Ovary (tissue), 3 donors: ENCODE measurements at regions not wholly inside any gene's neighbourhood (a gene's known extent, or its start where the extent isn't known, plus 50 kb on each side); places are given as distances from the start of the nearest gene placed in this dataset.

Experiments used
- CTCF ChIP-seq, 3 donors: fragments of 450-650 bp in 2 of 3; fragments of 200-600 bp in 1 of 3; IDR thresholded peaks; one replicate each; pipeline versions ENCODE4 v1.5.1 to v1.8.0; 2016 to 2022; ENCODE audit warnings: antibody characterized with exemption in 3 of 3, mild to moderate bottlenecking in 1 of 3
- EP300 ChIP-seq: sonication (generic); formaldehyde crosslinking; IDR thresholded peaks from one replicate; pipeline ENCODE4 v1.6.1; 2017; ENCODE audit warnings: antibody characterized with exemption
- POLR2A ChIP-seq: fragments of 450-650 bp; IDR thresholded peaks from one replicate; pipeline ENCODE4 v1.6.1; 2017; ENCODE audit warnings: antibody characterized with exemption, mild to moderate bottlenecking, moderate library complexity
- donor health status: DM: no; HTN: no; CAD: no.

GRCh38 chr10:114881417-114881816, 56.6 kb upstream of the TRUB1 start:
- TF ChIP-seq CTCF (IDR thresholded peaks at IDR 0.05) = no peak
- TF ChIP-seq EP300 = no peak
- no peak for TF ChIP-seq POLR2A
